Liver (tissue), 7 donors: ENCODE measurements at regions not wholly inside any gene's neighbourhood (a gene's known extent, or its start where the extent isn't known, plus 50 kb on each side); places are given as distances from the start of the nearest gene placed in this dataset.
A peak's percentile ranks its signal among the peaks of the same experiment; 100 is the strongest.

Source experiments
- DNase-seq: peaks from one replicate; pipeline ENCODE4 v3.0.0-alpha.2; 2017; ENCODE audit warnings: low spot score
- H3K27ac ChIP-seq, 2 donors: one replicate each; pipeline ENCODE4 v1.7.0; 2013; ENCODE audit warnings: inconsistent platforms in 2 of 2, low read length in 2 of 2, control low read depth in 1 of 2, low read depth in 1 of 2, mild to moderate bottlenecking in 1 of 2
- H3K27me3 ChIP-seq, 4 donors: one replicate each; pipeline versions ENCODE4 v1.6.1 to v1.7.0; 2013; ENCODE audit warnings: low read length in 3 of 4, inconsistent platforms in 1 of 4, mild to moderate bottlenecking in 1 of 4, moderate library complexity in 1 of 4; ENCODE audit not compliant: control insufficient read depth in 4 of 4, insufficient read depth in 4 of 4
- H3K36me3 ChIP-seq, 4 donors: one replicate each; pipeline versions ENCODE4 v1.6.1 to v1.7.0; 2013; ENCODE audit warnings: low read length in 3 of 4, mild to moderate bottlenecking in 3 of 4, low read depth in 1 of 4, moderate library complexity in 1 of 4; ENCODE audit not compliant: control insufficient read depth in 4 of 4, insufficient read depth in 3 of 4
- H3K4me1 ChIP-seq, 4 donors: one replicate each; pipeline versions ENCODE4 v1.6.1 to v1.7.0; 2013; ENCODE audit warnings: low read length in 3 of 4, mild to moderate bottlenecking in 3 of 4, moderate library complexity in 1 of 4; ENCODE audit not compliant: control insufficient read depth in 4 of 4, insufficient read depth in 4 of 4
- H3K4me3 ChIP-seq, 3 donors: one replicate each; pipeline versions ENCODE4 v1.6.1 to v1.7.0; 2013; ENCODE audit warnings: low read length in 3 of 3, control low read depth in 1 of 3, low read depth in 1 of 3, mild to moderate bottlenecking in 1 of 3
- H3K9ac ChIP-seq, 2 donors: one replicate each; pipeline ENCODE4 v1.7.0; 2013; ENCODE audit warnings: low read length in 2 of 2, mild to moderate bottlenecking in 2 of 2, moderate library complexity in 2 of 2, control low read depth in 1 of 2, low read depth in 1 of 2
- H3K9me3 ChIP-seq, 4 donors: one replicate each; pipeline versions ENCODE4 v1.6.1 to v1.7.0; 2013; ENCODE audit warnings: low read length in 3 of 4; ENCODE audit not compliant: control insufficient read depth in 4 of 4
- EGR1 ChIP-seq, 2 donors: IDR thresholded peaks; 2 replicates each; pipeline ENCODE4 v1.6.1; 2016 to 2018; ENCODE audit warnings: antibody characterized with exemption in 2 of 2, low read depth in 2 of 2
- FOXA1 ChIP-seq: IDR thresholded peaks from 2 replicates; pipeline ENCODE4 v1.6.1; 2016; ENCODE audit warnings: antibody characterized with exemption
- FOXA2 ChIP-seq: IDR thresholded peaks from 2 replicates; pipeline ENCODE4 v1.6.1; 2016; ENCODE audit warnings: antibody characterized with exemption
- GABPA ChIP-seq, 2 donors: IDR thresholded peaks in 1 of 2; conservative IDR thresholded peaks in 1 of 2; 2 replicates each; pipeline ENCODE4 v1.6.1; 2016; ENCODE audit warnings: antibody characterized with exemption in 2 of 2, mild to moderate bottlenecking in 1 of 2, moderate library complexity in 1 of 2
- HNF4A ChIP-seq, 2 donors: conservative IDR thresholded peaks; 2 replicates each; pipeline ENCODE4 v1.6.1; 2016; ENCODE audit warnings: antibody characterized with exemption in 2 of 2, mild to moderate bottlenecking in 2 of 2
- JUND ChIP-seq, 2 donors: IDR thresholded peaks; 2 replicates each; pipeline ENCODE4 v1.6.1; 2016; ENCODE audit warnings: antibody characterized with exemption in 2 of 2
- NR2F2 ChIP-seq: IDR thresholded peaks from 2 replicates; pipeline ENCODE4 v1.6.1; 2016; ENCODE audit warnings: antibody characterized with exemption
- REST ChIP-seq: IDR thresholded peaks from 2 replicates; pipeline ENCODE4 v1.6.1; 2016; ENCODE audit warnings: antibody characterized with exemption, mild to moderate bottlenecking
- RXRA ChIP-seq, 2 donors: IDR thresholded peaks; 2 replicates each; pipeline ENCODE4 v1.6.1; 2017 to 2018; ENCODE audit warnings: antibody characterized with exemption in 2 of 2, mild to moderate bottlenecking in 1 of 2
- SP1 ChIP-seq: IDR thresholded peaks from 2 replicates; pipeline ENCODE4 v1.6.1; 2018; ENCODE audit warnings: antibody characterized with exemption, mild to moderate bottlenecking
- ZBTB33 ChIP-seq: IDR thresholded peaks from 2 replicates; pipeline ENCODE4 v1.6.1; 2016; ENCODE audit warnings: antibody characterized with exemption
- WGBS: extraction: QIAGEN DNeasy Blood & Tissue Kit; methylation state at CpG from one replicate; pipeline ENCODE4 v1.1.7; 2013; 5-methylcytosine and 5-hydroxymethylcytosine counted together
- donor health status: healthy.
- donor health status: healthy.
- donor health status: healthy.
- donor health status: healthy.

GRCh38 chr20:48469026-48469425 lies 358.8 kb downstream of the PREX1 start:
- 88% methylated on average over 4 of the region's 4 CpGs for WGBS
- Histone ChIP-seq H3K4me1 (no peaks in the 10 kb centered on the region), H3K27ac (no peak overlapping the region), H3K9ac (no peak overlapping the region), H3K36me3 (no peaks in the 10 kb centered on the region), H3K27me3 (peaks cover 0 to 3% (median 0%) of the 10 kb centered on the region in 4 donors), H3K4me3 (no peak overlapping the region), H3K9me3 (no peaks in the 10 kb centered on the region)
- TF ChIP-seq GABPA (IDR thresholded peaks at IDR 0.05 in 1 of 2, conservative IDR thresholded peaks at IDR 0.05 in 1 of 2) (no peak), EGR1 (IDR thresholded peaks at IDR 0.05; ENCODE audit: low read depth in 2 of 2) (no peak), HNF4A (conservative IDR thresholded peaks at IDR 0.05) (no peak), REST (no peak), JUND (IDR thresholded peaks at IDR 0.05) (no peak), ZBTB33 (no peak), SP1 (no peak), FOXA2 (no peak)
- DNase-seq, result no peak

GRCh38 chr20:48468571-48468970 lies 359.2 kb downstream of the PREX1 start:
- 93% methylated on average over 5 of the region's 5 CpGs for WGBS

GRCh38 chr20:48467622-48468021 lies 360.2 kb downstream of the PREX1 start:
- DNase-seq, result no peak
- 89% methylated on average over 2 of the region's 2 CpGs for WGBS

More at GRCh38 chr20:48468571-48468970, 359.2 kb downstream of the PREX1 start:
- H3K27me3 ChIP-seq, result peaks cover 0 to 3% (median 0%) of the 10 kb centered on the region in 4 donors
- H3K4me3 ChIP-seq, result no peak overlapping the region
- no peak for DNase-seq
- H3K9ac ChIP-seq, result no peak overlapping the region
- H3K4me1 ChIP-seq, result no peaks in the 10 kb centered on the region
- TF ChIP-seq RXRA (IDR thresholded peaks at IDR 0.05) (no peak), FOXA1 (no peak)
- no peaks in the 10 kb centered on the region for H3K9me3 ChIP-seq
- H3K36me3 ChIP-seq, result no peaks in the 10 kb centered on the region
- no peak overlapping the region for H3K27ac ChIP-seq

More at GRCh38 chr20:48467622-48468021, 360.2 kb downstream of the PREX1 start:
- Histone ChIP-seq H3K36me3 (no peaks in the 10 kb centered on the region), H3K9me3 (no peaks in the 10 kb centered on the region), H3K27ac (no peak overlapping the region), H3K4me1 (no peaks in the 10 kb centered on the region), H3K9ac (no peak overlapping the region), H3K27me3 (peaks cover 0 to 3% (median 0%) of the 10 kb centered on the region in 4 donors), H3K4me3 (no peak overlapping the region)
- TF ChIP-seq NR2F2 (peak; percentile 76), FOXA2 (no peak)
